GM18499 (cell line): ENCODE measurements at regions not wholly inside any gene's neighbourhood (a gene's known extent, or its start where the extent isn't known, plus 50 kb on each side); places are given as distances from the start of the nearest gene placed in this dataset.

Experiments
- ATAC-seq: cut with Tn5 transposase; IDR thresholded peaks from one replicate; pipeline ENCODE4 v1.9.1; 2021; ENCODE audit warnings: moderate number of reproducible peaks; ENCODE audit not compliant: insufficient read depth, unreplicated experiment

GRCh38 chr5:74251141-74252035 lies 389.1 kb downstream of the ENC1 start:
- no peak for ATAC-seq

DNA sequence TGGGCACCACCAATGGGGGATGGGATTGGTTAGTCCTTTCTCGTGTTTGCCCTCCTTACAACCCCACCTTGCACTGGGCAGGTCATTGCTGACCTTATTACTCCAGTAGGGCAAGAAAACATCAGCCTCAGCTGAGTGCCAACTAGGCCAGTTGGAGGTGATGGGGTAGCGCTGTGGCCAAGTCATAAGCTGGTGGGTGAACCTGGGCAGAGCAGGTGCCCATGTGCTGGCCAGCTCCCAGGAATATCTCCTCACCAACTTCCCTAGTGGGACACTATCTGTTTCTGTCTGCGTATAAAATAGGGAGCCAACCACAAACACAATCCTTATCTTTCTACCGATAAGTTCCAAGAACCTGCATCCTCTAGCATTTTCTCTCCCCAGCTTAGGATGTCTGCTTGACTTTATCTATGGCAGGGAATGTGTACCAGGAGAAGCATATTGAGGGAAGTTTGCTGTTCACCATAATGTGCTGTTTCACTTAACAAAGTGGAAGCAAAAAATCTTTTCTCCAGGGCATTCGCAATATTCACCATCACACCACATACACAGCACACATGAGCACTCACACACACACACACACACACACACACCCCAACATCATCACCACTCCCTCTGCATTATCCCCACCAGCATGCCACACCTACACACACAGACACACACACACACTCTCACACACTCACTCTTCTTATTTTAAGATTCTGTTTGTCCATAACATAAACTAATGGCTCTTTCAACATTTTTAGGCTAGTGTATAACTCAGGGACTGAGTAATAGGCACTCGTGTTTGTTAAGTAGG lies 390.0 kb downstream of the ENC1 start:
- ATAC-seq: no peak

DNA sequence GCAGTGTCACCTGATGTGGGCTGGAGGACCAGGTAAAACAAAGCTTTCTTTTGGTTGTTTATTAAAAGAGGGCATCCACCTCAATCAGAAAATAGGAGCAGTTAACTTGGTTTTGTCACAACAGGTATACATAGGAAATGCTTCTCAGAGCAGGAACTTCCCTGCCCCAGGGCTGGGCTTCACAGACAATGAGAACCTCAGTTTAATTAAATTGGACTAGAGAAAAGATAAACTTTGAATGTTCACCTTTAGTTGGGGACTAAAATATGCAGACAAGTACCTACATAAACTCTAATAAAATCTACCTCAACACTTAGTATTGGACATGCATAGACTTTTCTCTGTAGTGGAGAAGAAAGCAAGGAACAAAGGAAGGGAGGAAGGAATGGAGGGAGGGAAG lies 392.0 kb downstream of the ENC1 start:
- no peak for ATAC-seq

DNA sequence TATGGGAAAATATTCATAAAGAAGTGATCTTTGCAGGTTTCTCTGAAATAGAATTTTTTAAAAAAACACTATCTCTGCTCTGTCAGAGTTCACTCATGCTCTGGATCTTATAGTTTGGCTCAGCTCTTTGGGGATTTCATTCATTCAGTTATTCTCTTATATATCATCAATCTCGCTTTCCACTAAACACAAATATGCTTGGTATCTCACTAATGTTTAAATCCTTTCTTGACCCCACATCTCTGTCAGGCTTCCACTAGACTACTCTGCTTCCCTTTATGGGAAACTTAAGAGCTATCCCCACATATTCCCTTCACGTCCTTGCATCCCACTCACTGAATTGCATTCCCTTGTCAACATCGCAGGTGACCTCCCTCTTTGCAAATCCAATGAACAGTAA lies 396.1 kb downstream of the ENC1 start:
- no peak for ATAC-seq

- ATAC-seq: no peak
Observed at GRCh38 chr5:74243634-74244033, 396.9 kb downstream of the ENC1 start.

GRCh38 chr5:74242516-74242915 lies 398.0 kb downstream of the ENC1 start:
- ATAC-seq: no peak

DNA sequence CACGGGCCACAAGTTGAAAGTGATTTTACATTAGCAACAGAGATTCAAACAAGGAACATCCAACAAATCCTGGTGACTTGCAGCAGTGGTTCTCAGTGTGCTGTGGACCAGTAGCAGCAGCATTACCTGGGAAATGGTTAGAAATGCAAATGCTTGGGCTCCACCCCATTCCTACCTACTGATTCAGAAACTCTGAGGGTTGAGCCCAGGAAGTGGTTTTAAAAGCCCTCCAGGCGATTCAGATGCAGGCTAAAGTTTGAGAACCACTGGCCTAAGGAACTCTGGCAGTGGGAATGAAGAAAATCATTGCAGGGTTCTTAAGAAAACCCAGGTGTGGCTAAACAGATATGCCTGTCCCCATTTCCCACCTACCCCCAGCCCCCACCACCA lies 398.8 kb downstream of the ENC1 start:
- no peak for ATAC-seq

DNA sequence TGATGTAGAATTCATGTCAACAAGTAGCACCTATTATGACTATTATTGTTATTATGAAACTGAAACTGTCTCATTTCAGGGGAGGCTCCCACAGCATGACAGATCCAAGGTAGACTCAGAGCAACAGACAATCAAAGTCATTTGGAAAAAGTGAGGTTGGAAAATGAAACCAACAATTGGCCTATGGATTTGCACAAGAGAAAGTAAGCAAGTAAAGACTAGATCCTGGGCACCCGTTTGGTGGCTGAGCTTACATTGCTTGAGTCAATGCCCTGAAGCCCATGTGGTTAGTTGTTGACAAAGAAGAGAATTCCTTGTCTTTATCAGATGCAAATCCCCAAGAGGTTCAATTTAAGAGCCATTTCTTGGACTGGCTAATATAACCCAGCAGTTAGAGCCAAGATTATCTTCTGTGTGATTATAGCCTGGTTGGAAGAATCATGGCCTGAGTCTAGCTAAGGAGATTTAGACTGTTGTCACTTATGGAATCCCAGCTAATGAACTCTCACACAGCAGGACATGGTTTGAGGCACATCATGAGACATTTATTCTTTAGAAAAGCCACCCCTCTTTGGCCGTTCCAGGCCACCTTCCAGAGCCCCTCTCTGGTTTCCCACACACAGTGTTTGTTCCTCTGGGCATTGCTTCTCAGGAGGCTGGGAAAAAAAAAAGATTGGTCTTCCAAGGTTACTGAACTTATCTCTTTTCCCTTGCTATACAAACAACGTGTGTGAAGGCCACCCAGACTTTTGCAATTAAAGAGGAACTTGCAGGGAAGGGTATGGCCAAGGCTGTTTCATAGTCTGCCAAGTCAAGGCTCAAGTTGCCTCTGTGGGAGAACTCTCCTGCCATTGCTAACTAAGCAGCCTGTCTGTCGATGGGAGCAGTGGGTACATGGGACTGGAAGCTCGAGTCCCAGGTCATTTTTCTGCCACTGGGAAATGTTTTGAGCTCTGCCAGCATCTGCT lies 399.5 kb downstream of the ENC1 start:
- no peak for ATAC-seq

- ATAC-seq: no peak
Observed at GRCh38 chr5:74239261-74239660, 401.3 kb downstream of the ENC1 start.

DNA sequence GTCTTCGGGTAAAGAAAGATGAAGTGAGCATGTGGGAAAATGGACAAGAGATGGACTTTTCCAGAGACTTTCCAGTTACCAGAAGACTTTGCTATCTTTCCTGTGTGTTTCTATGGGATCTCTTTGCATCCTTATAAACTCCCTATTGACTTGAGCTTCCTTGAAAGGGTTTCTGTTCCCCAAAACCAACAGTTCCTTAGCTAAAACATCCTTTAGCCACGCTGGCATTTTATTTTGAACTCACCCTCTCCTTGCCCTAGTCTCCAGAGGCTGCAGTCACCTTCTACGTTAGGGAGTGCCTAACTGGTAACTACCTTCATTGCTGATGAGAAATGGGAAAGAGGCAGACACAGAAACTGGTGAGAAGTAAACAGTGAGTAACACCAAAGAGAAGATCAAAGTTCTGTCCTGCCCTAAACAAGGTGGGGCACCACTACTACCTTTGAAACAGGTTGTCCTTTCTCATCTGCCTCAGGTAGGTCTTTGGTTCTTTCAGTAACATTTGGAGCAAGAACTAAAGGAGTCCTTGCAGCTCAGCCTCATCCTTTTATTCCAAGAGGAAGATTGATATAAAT lies 402.9 kb downstream of the ENC1 start:
- ATAC-seq: no peak

GRCh38 chr5:74235552-74235951 lies 405.0 kb downstream of the ENC1 start:
- ATAC-seq: no peak

- ATAC-seq: no peak
Observed at GRCh38 chr5:74233571-74233970, 407.0 kb downstream of the ENC1 start.

GRCh38 chr5:74233091-74233490 lies 407.4 kb downstream of the ENC1 start:
- ATAC-seq: no peak

DNA sequence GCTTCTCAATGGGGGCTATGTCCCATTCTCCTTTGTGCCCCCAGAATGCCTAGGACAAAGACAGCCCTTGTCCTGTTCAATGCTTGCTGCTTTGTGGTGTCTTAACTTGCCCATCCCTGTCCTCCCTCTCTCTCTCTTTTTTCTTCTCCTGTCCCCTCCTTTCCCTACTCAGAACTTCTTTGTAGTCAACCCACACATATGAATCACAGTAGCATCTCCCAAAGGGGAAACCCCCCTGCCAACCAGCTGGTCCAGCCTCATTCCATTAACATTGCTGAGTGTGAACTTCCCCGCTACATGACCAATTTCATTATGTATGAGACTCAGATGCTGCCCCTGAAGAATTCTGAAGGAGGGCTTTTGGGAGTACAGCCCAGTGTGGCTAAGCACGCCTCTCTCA lies 408.3 kb downstream of the ENC1 start:
- ATAC-seq: no peak

DNA sequence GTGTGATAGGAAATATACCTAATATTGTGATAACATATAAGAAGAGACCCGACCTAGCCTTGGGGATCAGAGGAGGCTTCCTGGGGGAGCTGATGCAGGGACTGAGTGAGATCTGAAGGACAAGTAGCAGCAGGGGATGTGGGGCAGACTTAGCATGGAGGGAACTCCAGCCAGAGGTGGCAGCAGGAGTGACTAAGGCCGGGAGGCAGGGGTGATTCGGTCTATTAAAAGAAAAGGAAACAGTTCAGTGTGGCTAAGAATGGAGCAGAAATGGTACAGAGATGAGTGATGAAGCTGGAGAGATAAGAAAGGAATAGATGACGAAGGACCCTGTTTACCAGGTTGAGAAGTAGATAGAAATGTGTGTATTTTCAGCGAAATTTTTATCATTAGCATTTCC lies 408.8 kb downstream of the ENC1 start:
- no peak for ATAC-seq

DNA sequence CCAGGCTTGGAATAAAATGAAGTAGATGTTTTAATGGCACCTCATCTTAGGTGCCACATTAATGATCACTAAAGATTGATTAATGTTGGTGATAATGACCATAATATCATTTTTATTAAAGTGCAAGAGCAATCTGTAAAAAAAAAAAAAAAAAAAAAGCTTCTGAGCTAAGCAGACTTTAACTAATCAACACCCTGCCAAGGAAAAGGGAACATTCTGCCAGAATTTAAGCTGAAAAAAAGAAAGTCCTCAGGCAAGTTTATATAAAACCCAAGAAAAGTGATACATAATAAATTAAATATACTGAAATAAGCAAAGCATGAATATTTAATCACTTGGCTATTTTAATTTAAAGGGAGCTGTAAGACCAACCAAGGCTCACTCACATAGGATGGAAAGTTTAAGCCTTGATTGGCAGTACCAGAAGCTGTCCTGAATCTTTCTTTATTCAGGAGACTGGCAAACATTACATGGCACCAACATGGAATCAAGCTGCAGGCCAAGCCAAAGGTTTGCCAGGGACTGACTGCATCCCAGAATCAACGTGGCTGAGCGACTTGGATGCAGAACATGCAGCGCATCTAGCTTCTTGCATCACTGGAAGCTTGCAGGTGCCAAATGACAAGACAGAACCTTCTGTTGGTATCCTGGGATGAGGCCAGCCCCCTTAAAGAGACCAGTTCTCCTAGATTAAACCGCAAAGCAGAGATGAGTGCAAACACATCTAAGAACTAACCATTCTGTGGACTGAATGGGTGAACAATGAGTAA lies 413.6 kb downstream of the ENC1 start:
- no peak for ATAC-seq

- no peak for ATAC-seq
Observed at GRCh38 chr5:74225587-74225986, 414.9 kb downstream of the ENC1 start.

- no peak for ATAC-seq
Observed at GRCh38 chr5:74224331-74224730, 416.2 kb downstream of the ENC1 start.

GRCh38 chr5:74222806-74223205 lies 417.7 kb downstream of the ENC1 start:
- no peak for ATAC-seq
